Keratinocyte (primary cell): ENCODE measurements at regions not wholly inside any gene's neighbourhood (a gene's known extent, or its start where the extent isn't known, plus 50 kb on each side); places are given as distances from the start of the nearest gene placed in this dataset.

Experiments used
- EZH2 ChIP-seq: IDR thresholded peaks from one replicate; pipeline ENCODE4 v1.6.1; 2012; ENCODE audit warnings: inconsistent platforms, mild to moderate bottlenecking, low read length, moderate library complexity
- TF ChIP-seq, protein P1 (sequence below), 3 experiments: IDR thresholded peaks in 1 of 3; conservative IDR thresholded peaks in 1 of 3; optimal IDR thresholded peaks in 1 of 3; 2 replicates in 2 of 3; 3 replicates in 1 of 3; pipeline versions ENCODE3 to v1.5.1; 2011; ENCODE audit warnings: low read length in 3 of 3, mild to moderate bottlenecking in 3 of 3, moderate library complexity in 2 of 3, control low read depth in 1 of 3, inconsistent platforms in 1 of 3; ENCODE audit not compliant: insufficient read depth in 2 of 3; ENCODE audit errors: extremely low read depth in 1 of 3

- TF ChIP-seq, protein P1, sequence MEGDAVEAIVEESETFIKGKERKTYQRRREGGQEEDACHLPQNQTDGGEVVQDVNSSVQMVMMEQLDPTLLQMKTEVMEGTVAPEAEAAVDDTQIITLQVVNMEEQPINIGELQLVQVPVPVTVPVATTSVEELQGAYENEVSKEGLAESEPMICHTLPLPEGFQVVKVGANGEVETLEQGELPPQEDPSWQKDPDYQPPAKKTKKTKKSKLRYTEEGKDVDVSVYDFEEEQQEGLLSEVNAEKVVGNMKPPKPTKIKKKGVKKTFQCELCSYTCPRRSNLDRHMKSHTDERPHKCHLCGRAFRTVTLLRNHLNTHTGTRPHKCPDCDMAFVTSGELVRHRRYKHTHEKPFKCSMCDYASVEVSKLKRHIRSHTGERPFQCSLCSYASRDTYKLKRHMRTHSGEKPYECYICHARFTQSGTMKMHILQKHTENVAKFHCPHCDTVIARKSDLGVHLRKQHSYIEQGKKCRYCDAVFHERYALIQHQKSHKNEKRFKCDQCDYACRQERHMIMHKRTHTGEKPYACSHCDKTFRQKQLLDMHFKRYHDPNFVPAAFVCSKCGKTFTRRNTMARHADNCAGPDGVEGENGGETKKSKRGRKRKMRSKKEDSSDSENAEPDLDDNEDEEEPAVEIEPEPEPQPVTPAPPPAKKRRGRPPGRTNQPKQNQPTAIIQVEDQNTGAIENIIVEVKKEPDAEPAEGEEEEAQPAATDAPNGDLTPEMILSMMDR (optimal IDR thresholded peaks at IDR 0.05 in 1 of 3, IDR thresholded peaks at IDR 0.05 in 1 of 3, conservative IDR thresholded peaks at IDR 0.05 in 1 of 3; ENCODE audit: extremely low read depth in 1 of 3, insufficient read depth in 2 of 3, low read length in 3 of 3): no peak
- TF ChIP-seq EZH2: no peak
These were observed 145.6 kb upstream of the ABI3BP start for GRCh38 chr3:101138817-101139216.
